H1 (cell line): ENCODE measurements at regions not wholly inside any gene's neighbourhood (a gene's known extent, or its start where the extent isn't known, plus 50 kb on each side); places are given as distances from the start of the nearest gene placed in this dataset.

Experiments used
- EP300 ChIP-seq, 2 experiments: IDR thresholded peaks; 1 replicate in 1 of 2; 2 replicates in 1 of 2; pipeline ENCODE4 v1.6.1; 2011 to 2012; ENCODE audit warnings: low read depth in 2 of 2, low read length in 2 of 2, mild to moderate bottlenecking in 2 of 2, borderline replicate concordance in 1 of 2, inconsistent platforms in 1 of 2, moderate library complexity in 1 of 2
- KDM1A ChIP-seq: fragments of 200-600, 300-600 bp; sonication (generic); IDR thresholded peaks from 2 replicates; pipeline ENCODE4 v1.7.1; 2016; ENCODE audit warnings: mild to moderate bottlenecking, low read length, borderline replicate concordance
- KDM4A ChIP-seq: IDR thresholded peaks from one replicate; pipeline ENCODE4 v1.7.1; 2012; ENCODE audit warnings: low read depth, mild to moderate bottlenecking, moderate library complexity, low read length, inconsistent platforms; ENCODE audit not compliant: severe bottlenecking
- TF ChIP-seq, protein P1 (sequence below): IDR thresholded peaks from 2 replicates; pipeline ENCODE4 v1.6.1; 2012; ENCODE audit warnings: low read length, inconsistent platforms

- TF ChIP-seq KDM1A (no peak), EP300 (IDR thresholded peaks at IDR 0.05; ENCODE audit: borderline replicate concordance in 1 of 2, low read depth in 2 of 2, low read length in 2 of 2) (no peak), KDM4A (no peak)
- TF ChIP-seq, protein P1, sequence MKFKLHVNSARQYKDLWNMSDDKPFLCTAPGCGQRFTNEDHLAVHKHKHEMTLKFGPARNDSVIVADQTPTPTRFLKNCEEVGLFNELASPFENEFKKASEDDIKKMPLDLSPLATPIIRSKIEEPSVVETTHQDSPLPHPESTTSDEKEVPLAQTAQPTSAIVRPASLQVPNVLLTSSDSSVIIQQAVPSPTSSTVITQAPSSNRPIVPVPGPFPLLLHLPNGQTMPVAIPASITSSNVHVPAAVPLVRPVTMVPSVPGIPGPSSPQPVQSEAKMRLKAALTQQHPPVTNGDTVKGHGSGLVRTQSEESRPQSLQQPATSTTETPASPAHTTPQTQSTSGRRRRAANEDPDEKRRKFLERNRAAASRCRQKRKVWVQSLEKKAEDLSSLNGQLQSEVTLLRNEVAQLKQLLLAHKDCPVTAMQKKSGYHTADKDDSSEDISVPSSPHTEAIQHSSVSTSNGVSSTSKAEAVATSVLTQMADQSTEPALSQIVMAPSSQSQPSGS: no peak
These were observed 196.7 kb upstream of the ADAMTS9 start (continued) for GRCh38 chr3:64884536-64884935.
